ENCODE measurements at regions not wholly inside any gene's neighbourhood (a gene's known extent, or its start where the extent isn't known, plus 50 kb on each side); places are given as distances from the start of the nearest gene placed in this dataset.

DNA sequence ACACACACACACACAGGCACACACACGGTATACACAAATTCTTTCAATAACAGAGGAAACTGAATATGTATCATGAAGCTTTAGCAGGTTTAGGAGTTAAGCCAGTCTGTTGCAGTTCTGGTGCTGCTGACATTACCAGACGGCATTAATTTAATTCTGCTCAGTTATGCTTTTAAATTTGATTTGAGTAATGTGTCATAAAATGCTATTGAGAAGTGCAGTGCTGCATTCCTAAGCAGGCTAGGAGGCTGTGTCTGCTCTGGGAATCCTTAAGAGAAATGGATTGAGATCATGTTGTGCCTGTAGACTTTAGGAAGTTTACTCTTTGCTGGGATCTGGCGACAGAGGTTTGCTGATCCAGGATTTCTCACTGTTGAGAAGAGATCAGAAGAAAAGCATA lies 733.8 kb downstream of the BRINP1 start:
- TF ChIP-seq, protein P1, sequence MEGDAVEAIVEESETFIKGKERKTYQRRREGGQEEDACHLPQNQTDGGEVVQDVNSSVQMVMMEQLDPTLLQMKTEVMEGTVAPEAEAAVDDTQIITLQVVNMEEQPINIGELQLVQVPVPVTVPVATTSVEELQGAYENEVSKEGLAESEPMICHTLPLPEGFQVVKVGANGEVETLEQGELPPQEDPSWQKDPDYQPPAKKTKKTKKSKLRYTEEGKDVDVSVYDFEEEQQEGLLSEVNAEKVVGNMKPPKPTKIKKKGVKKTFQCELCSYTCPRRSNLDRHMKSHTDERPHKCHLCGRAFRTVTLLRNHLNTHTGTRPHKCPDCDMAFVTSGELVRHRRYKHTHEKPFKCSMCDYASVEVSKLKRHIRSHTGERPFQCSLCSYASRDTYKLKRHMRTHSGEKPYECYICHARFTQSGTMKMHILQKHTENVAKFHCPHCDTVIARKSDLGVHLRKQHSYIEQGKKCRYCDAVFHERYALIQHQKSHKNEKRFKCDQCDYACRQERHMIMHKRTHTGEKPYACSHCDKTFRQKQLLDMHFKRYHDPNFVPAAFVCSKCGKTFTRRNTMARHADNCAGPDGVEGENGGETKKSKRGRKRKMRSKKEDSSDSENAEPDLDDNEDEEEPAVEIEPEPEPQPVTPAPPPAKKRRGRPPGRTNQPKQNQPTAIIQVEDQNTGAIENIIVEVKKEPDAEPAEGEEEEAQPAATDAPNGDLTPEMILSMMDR (optimal IDR thresholded peaks at IDR 0.05 in 1 of 3, IDR thresholded peaks at IDR 0.05 in 1 of 3, conservative IDR thresholded peaks at IDR 0.05 in 1 of 3; ENCODE audit: extremely low read depth in 1 of 3, insufficient read depth in 2 of 3, low read length in 3 of 3) = no peak
- no peak for TF ChIP-seq EZH2 (IDR thresholded peaks at IDR 0.05; ENCODE audit: low read length)
